Kidney (tissue), 13 donors: ENCODE measurements at regions not wholly inside any gene's neighbourhood (a gene's known extent, or its start where the extent isn't known, plus 50 kb on each side); places are given as distances from the start of the nearest gene placed in this dataset.
"Not testable (repeated sequence)": the region's sequence is repeated elsewhere in the genome, so short reads cannot be mapped to it uniquely, and the experiment has no call there.

Experiments used
- DNase-seq, 5 donors: peaks; one replicate each; pipeline ENCODE4 v3.0.0-alpha.2; 2013 to 2020
- FAIRE-seq: peaks from 2 replicates; lab custom pipeline; 2012; peaks lifted over from hg19 to GRCh38; lab: Jason Lieb, UNC
- H3K27ac ChIP-seq, 2 donors: one replicate each; pipeline ENCODE4 v1.7.0; 2013; ENCODE audit warnings: low read depth in 2 of 2, low read length in 2 of 2, inconsistent platforms in 1 of 2
- H3K27me3 ChIP-seq: one replicate; pipeline ENCODE4 v1.7.1; 2013; ENCODE audit warnings: low read length, inconsistent platforms; ENCODE audit not compliant: control insufficient read depth, insufficient read depth
- H3K36me3 ChIP-seq, 3 donors: one replicate each; pipeline versions ENCODE4 v1.7.0 to v1.7.1; 2013; ENCODE audit warnings: low read length in 3 of 3, control low read depth in 1 of 3, inconsistent platforms in 1 of 3; ENCODE audit not compliant: insufficient read depth in 3 of 3, control insufficient read depth in 2 of 3
- H3K4me1 ChIP-seq, 3 donors: one replicate each; pipeline versions ENCODE4 v1.7.0 to v1.7.1; 2013; ENCODE audit warnings: low read length in 3 of 3, inconsistent platforms in 1 of 3, low read depth in 1 of 3; ENCODE audit not compliant: control insufficient read depth in 2 of 3, insufficient read depth in 2 of 3
- H3K4me3 ChIP-seq, 3 donors: one replicate each; pipeline versions ENCODE4 v1.7.0 to v1.8.1; 2013; ENCODE audit warnings: low read length in 3 of 3, control low read depth in 1 of 3, inconsistent platforms in 1 of 3
- H3K9ac ChIP-seq, 3 donors: one replicate each; pipeline versions ENCODE4 v1.7.0 to v1.7.1; 2013; ENCODE audit warnings: low read length in 3 of 3, control low read depth in 1 of 3, inconsistent platforms in 1 of 3
- H3K9me3 ChIP-seq, 3 donors: one replicate each; pipeline versions ENCODE4 v1.7.0 to v1.7.1; 2013; ENCODE audit warnings: low read length in 3 of 3, control low read depth in 1 of 3, inconsistent platforms in 1 of 3; ENCODE audit not compliant: control insufficient read depth in 2 of 3, insufficient read depth in 1 of 3
- intact Hi-C: fragments of 100-400 bp; cut with DNase I; formaldehyde crosslinking; loops from one replicate; pipeline ENCODE4 v1.11.1; 2022
- TF ChIP-seq, protein P1 (sequence below): IDR thresholded peaks from 3 replicates; pipeline ENCODE4 v1.5.1; 2012; ENCODE audit warnings: mild to moderate bottlenecking, moderate library complexity, borderline replicate concordance; ENCODE audit not compliant: insufficient read depth; ENCODE audit errors: extremely low read depth
- donor health status: control.
- donor health status: control.
- donor health status: control.
- donor health status: control.
- donor health status: control.
- donor health status: DM: yes; HTN: yes; CAD: no.
- donor health status: Normal renal cell carcinoma (clear cell type).

DNA sequence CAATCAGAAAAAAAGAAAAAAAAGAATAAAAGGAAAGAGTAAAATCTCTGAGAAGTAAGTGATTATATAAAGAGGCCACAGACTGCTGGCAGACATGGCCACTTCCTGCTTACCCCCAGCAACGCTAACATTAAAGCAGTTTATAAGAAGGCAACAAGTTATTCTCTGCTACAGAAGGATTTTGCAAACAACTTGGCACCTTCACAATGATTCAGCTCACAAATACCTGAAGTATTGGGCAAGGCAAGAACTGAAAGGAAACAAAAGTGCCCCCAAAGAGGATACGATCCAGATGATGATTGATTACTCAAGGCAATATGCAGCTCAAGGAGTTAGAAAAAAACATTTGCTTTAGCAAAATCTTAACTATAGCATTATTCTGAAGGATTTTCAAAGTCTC, 718.8 kb downstream of the KLHL13 start:
- no peak for DNase-seq
- no peaks in the 10 kb centered on the region for H3K36me3 ChIP-seq
- FAIRE-seq = no peak
- TF ChIP-seq, protein P1, sequence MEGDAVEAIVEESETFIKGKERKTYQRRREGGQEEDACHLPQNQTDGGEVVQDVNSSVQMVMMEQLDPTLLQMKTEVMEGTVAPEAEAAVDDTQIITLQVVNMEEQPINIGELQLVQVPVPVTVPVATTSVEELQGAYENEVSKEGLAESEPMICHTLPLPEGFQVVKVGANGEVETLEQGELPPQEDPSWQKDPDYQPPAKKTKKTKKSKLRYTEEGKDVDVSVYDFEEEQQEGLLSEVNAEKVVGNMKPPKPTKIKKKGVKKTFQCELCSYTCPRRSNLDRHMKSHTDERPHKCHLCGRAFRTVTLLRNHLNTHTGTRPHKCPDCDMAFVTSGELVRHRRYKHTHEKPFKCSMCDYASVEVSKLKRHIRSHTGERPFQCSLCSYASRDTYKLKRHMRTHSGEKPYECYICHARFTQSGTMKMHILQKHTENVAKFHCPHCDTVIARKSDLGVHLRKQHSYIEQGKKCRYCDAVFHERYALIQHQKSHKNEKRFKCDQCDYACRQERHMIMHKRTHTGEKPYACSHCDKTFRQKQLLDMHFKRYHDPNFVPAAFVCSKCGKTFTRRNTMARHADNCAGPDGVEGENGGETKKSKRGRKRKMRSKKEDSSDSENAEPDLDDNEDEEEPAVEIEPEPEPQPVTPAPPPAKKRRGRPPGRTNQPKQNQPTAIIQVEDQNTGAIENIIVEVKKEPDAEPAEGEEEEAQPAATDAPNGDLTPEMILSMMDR = no peak
- no peaks in the 10 kb centered on the region for H3K27me3 ChIP-seq
- no peak overlapping the region for H3K4me3 ChIP-seq
- intact Hi-C loops = no loop called here
- H3K9ac ChIP-seq = no peak overlapping the region
- no peaks in the 10 kb centered on the region for H3K9me3 ChIP-seq
- H3K27ac ChIP-seq = no peak overlapping the region
- H3K4me1 ChIP-seq = no peaks in the 10 kb centered on the region

DNA sequence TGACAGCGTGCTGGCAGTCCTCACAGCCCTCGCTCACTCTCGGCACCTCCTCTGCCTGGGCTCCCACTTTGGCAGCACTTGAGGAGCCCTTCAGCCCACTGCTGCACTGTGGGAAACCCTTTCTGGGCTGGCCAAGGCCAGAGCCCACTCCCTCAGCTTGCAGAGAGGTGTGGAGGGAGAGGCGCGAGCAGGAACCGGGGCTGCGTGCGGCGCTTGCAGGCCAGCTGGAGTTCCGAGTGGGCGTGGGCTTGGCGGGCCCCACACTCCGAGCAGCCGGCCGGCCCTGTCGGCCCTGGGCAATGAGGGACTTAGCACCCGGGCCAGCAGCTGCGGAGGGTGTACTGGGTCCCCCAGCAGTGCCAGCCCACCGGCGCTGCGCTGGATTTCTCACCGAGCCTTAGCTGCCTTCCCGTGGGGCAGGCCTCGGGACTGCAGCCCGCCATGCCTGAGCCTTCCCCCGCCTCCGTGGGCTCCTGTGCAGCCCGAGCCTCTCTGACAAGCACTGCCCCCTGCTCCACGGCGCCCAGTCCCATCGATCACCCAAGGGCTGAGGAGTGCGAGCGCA, 722.0 kb downstream of the KLHL13 start:
- H3K4me3 ChIP-seq, intact Hi-C loops, FAIRE-seq, H3K27me3 ChIP-seq, H3K4me1 ChIP-seq, DNase-seq, H3K9ac ChIP-seq, H3K36me3 ChIP-seq, H3K27ac ChIP-seq, H3K9me3 ChIP-seq: not testable (repeated sequence)

DNA sequence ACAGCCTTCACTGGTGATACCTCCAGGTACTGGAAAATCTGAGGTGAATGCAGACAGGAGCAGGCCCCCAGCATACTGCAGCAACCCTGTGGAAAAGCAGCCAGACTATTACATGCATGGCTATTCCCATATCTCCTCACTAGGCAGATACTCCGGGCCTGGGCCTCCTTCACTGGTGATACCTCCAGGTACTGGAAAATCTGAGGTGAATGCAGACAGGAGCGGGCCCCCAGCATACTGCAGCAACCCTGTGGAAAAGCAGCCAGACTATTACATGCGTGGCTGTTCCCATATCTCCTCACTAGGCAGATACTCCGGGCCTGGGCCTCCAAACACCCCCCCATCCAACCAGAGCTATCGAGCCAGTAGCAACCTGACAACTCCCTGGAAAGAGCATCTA, 724.2 kb downstream of the KLHL13 start:
- DNase-seq, H3K4me3 ChIP-seq, H3K9ac ChIP-seq, H3K36me3 ChIP-seq, H3K27me3 ChIP-seq, H3K9me3 ChIP-seq, FAIRE-seq, H3K27ac ChIP-seq, H3K4me1 ChIP-seq, intact Hi-C loops: not testable (repeated sequence)

DNA sequence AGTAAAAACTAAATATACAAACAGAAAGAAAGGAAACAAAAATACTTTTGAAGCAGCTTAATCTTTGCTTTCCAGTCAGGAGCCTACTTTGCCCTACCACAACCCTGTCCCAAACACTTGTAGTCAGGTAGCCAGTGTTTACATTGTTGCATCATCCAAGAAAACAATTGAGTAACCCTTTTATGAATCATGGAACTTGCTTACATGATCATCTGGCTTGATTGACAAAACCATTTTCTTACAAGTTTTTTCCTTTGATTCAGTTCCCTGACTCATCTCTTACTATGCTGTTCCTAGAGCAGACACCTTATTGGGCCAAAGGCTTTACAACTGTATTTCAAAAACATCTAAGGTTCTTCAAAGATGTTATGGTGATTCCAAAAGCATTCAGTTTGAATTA, 740.1 kb downstream of the KLHL13 start:
- intact Hi-C loops = no loop called here
- Histone ChIP-seq H3K36me3 (no peaks in the 10 kb centered on the region), H3K4me3 (no peak overlapping the region), H3K9me3 (no peaks in the 10 kb centered on the region), H3K27me3 (no peaks in the 10 kb centered on the region), H3K27ac (no peak overlapping the region), H3K4me1 (no peaks in the 10 kb centered on the region), H3K9ac (no peak overlapping the region)
- TF ChIP-seq, protein P1 = no peak
- no peak for DNase-seq
- no peak for FAIRE-seq
